Caco-2 (cell line): ENCODE measurements at regions not wholly inside any gene's neighbourhood (a gene's known extent, or its start where the extent isn't known, plus 50 kb on each side); places are given as distances from the start of the nearest gene placed in this dataset.

Experiments used
- BruUV-seq: library from RNA; stranded (reverse); fragments of 400-500 nt; replicated peaks from 2 replicates; lab custom pipeline; 2021; lab: Mats Ljungman, UMichigan
- CTCF ChIA-PET: fragments of 300-600 bp; sonication (Branson Sonifier 250); formaldehyde crosslinking; loops from one replicate; lab custom pipeline; 2022; ENCODE audit warnings: antibody characterized with exemption; lab: Charles Lee
- POLR2A ChIA-PET: fragments of 300-600 bp; sonication (Branson Sonifier 250); formaldehyde crosslinking; loops from one replicate; lab custom pipeline; 2022; ENCODE audit warnings: antibody characterized with exemption; lab: Charles Lee
- DNase-seq, 2 experiments: peaks; one replicate each; pipeline versions ENCODE4 v3.0.0 to v3.0.0-alpha.2; 2020 to 2022
- H3K27me3 ChIP-seq: replicated peaks from 2 replicates; pipeline ENCODE4 v1.6.0; 2011; ENCODE audit warnings: low read length; ENCODE audit not compliant: control insufficient read depth, insufficient read depth
- H3K36me3 ChIP-seq: 2 replicates; pipeline ENCODE4 v1.5.1; 2011; ENCODE audit warnings: low read length; ENCODE audit not compliant: control insufficient read depth, insufficient read depth
- H3K4me1 ChIP-seq: fragments of 250-450 bp; sonication (Bioruptor Pico); 2 replicates; pipeline ENCODE4 v1.5.1; 2020; ENCODE audit warnings: mild to moderate bottlenecking
- H3K4me3 ChIP-seq: 2 replicates; pipeline ENCODE4 v1.5.1; 2011; ENCODE audit warnings: low read depth, mild to moderate bottlenecking, control low read depth, low read length
- H3K9me3 ChIP-seq: fragments of 250-450 bp; sonication (Bioruptor Pico); 2 replicates; pipeline ENCODE4 v1.5.1; 2020; ENCODE audit warnings: mild to moderate bottlenecking, moderate library complexity
- H3K27ac Mint-ChIP-seq: one replicate; pipeline ENCODE4 v1.8.0; 2022; ENCODE audit warnings: mixed read lengths; ENCODE audit not compliant: unreplicated experiment
- H3K27me3 Mint-ChIP-seq: one replicate; pipeline ENCODE4 v1.8.0; 2022; ENCODE audit warnings: mixed read lengths; ENCODE audit not compliant: insufficient read depth, unreplicated experiment
- H3K36me3 Mint-ChIP-seq: one replicate; pipeline ENCODE4 v1.8.0; 2022; ENCODE audit warnings: mild to moderate bottlenecking, mixed read lengths; ENCODE audit not compliant: insufficient read depth, unreplicated experiment
- H3K4me1 Mint-ChIP-seq: one replicate; pipeline ENCODE4 v1.8.0; 2022; ENCODE audit warnings: low read depth, mixed read lengths; ENCODE audit not compliant: unreplicated experiment
- H3K4me3 Mint-ChIP-seq: one replicate; pipeline ENCODE4 v1.8.0; 2022; ENCODE audit warnings: mild to moderate bottlenecking, moderate library complexity, mixed read lengths; ENCODE audit not compliant: unreplicated experiment
- H3K9me3 Mint-ChIP-seq: one replicate; pipeline ENCODE4 v1.8.0; 2022; ENCODE audit warnings: mixed read lengths; ENCODE audit not compliant: unreplicated experiment
- intact Hi-C: fragments of 100-400 bp; cut with micrococcal nuclease; formaldehyde crosslinking; loops from one replicate; pipeline ENCODE4 v1.10.0; 2022; ENCODE audit not compliant: unreplicated experiment
- TF ChIP-seq, protein P1 (sequence below), 2 experiments: fragments of 200-600 bp in 1 of 2; IDR thresholded peaks; 1 replicate in 1 of 2; 2 replicates in 1 of 2; pipeline versions ENCODE4 v1.5.1 to v1.8.0; 2011 to 2022; ENCODE audit warnings: antibody characterized with exemption in 1 of 2, control low read depth in 1 of 2, inconsistent platforms in 1 of 2, low read depth in 1 of 2, low read length in 1 of 2, mild to moderate bottlenecking in 1 of 2, moderate library complexity in 1 of 2; ENCODE audit not compliant: insufficient read depth in 1 of 2, severe bottlenecking in 1 of 2, unreplicated experiment in 1 of 2

DNA sequence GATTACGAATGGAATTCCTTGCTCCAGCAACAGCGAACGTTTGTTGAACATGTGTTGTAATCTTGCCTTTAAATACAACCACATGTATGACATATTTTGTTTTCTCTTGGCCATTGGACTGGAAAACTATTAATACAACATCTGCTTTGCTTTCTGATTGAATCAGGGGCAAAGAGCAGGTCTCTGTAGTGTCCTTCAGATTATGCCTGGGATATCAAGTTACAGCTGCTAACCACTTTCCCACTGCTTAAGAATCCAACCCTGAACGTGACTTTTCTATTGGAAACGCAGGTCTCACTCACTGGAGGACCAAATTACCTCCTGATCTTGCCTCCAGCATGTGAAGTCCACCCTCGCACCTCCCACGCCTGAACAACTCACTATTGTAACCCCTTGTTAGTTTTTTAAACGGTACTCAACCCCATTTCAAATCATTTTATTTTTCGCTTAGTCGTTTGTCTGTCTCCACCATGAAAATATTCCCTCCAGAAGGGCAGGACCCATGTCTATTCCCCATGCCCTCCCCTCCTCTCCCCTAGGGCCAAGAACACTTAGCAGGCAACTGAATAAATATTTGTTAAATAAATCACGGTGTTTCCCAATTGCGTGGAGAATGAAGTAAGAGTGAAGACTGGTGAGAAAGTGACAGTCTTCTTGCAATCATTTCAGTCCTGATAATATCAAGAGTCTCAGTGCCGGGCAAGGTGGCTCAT lies 57.4 kb upstream of the MRTFB start:
- ChIA-PET CTCF (no interaction called here), POLR2A (no interaction called here)
- Mint-ChIP-seq H3K27ac (no peak overlapping the region), H3K4me3 (no peak overlapping the region), H3K9me3 (no peaks in the 10 kb centered on the region), H3K36me3 (no peaks in the 10 kb centered on the region), H3K27me3 (no peaks in the 10 kb centered on the region), H3K4me1 (no peaks in the 10 kb centered on the region)
- no peak for DNase-seq
- peaks cover 8% of the 10 kb centered on the region; the same call in 1 of the 2 replicates for H3K4me1 ChIP-seq
- TF ChIP-seq, protein P1, sequence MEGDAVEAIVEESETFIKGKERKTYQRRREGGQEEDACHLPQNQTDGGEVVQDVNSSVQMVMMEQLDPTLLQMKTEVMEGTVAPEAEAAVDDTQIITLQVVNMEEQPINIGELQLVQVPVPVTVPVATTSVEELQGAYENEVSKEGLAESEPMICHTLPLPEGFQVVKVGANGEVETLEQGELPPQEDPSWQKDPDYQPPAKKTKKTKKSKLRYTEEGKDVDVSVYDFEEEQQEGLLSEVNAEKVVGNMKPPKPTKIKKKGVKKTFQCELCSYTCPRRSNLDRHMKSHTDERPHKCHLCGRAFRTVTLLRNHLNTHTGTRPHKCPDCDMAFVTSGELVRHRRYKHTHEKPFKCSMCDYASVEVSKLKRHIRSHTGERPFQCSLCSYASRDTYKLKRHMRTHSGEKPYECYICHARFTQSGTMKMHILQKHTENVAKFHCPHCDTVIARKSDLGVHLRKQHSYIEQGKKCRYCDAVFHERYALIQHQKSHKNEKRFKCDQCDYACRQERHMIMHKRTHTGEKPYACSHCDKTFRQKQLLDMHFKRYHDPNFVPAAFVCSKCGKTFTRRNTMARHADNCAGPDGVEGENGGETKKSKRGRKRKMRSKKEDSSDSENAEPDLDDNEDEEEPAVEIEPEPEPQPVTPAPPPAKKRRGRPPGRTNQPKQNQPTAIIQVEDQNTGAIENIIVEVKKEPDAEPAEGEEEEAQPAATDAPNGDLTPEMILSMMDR (IDR thresholded peaks at IDR 0.05; ENCODE audit: insufficient read depth in 1 of 2, low read depth in 1 of 2, low read length in 1 of 2, severe bottlenecking in 1 of 2, unreplicated experiment in 1 of 2): no peak
- no peak overlapping the region for H3K4me3 ChIP-seq
- no peaks in the 10 kb centered on the region for H3K27me3 ChIP-seq
- no TSS peak for BruUV-seq
- no peaks in the 10 kb centered on the region for H3K36me3 ChIP-seq
- H3K9me3 ChIP-seq: no peaks in the 10 kb centered on the region
- intact Hi-C loops: no loop called here

DNA sequence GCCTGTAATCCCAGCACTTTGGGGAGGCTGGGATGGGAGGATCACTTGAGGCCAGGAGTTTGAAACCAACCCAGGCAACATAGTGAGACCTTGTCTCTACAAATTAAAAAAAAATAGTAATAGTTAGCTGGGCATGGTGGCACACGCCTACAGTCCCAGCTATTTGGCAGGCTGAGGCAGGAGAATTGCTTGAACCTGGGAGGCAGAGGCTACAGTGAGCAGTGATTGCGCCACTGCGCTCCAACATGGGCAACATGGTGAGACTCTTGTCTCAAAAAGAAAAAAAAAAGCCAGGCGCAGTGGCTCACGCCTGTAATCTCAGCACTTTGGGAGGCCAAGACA lies 56.9 kb upstream of the MRTFB start:
- BruUV-seq: no TSS peak
- H3K36me3 Mint-ChIP-seq: no peaks in the 10 kb centered on the region
- no peak for DNase-seq
- TF ChIP-seq, protein P1 (IDR thresholded peaks at IDR 0.05; ENCODE audit: insufficient read depth in 1 of 2, low read depth in 1 of 2, low read length in 1 of 2, severe bottlenecking in 1 of 2, unreplicated experiment in 1 of 2): no peak
- no peaks in the 10 kb centered on the region for H3K9me3 ChIP-seq
- POLR2A ChIA-PET: no interaction called here
- H3K36me3 ChIP-seq: no peaks in the 10 kb centered on the region
- H3K4me1 Mint-ChIP-seq: no peaks in the 10 kb centered on the region
- H3K4me3 Mint-ChIP-seq: no peak overlapping the region
- CTCF ChIA-PET: no interaction called here
- H3K27me3 ChIP-seq: no peaks in the 10 kb centered on the region
- H3K27ac Mint-ChIP-seq: no peak overlapping the region
- no peak overlapping the region for H3K4me3 ChIP-seq
- intact Hi-C loops: no loop called here
- H3K9me3 Mint-ChIP-seq: no peaks in the 10 kb centered on the region
- H3K4me1 ChIP-seq: peaks cover 8% of the 10 kb centered on the region; the same call in 1 of the 2 replicates
- no peaks in the 10 kb centered on the region for H3K27me3 Mint-ChIP-seq

DNA sequence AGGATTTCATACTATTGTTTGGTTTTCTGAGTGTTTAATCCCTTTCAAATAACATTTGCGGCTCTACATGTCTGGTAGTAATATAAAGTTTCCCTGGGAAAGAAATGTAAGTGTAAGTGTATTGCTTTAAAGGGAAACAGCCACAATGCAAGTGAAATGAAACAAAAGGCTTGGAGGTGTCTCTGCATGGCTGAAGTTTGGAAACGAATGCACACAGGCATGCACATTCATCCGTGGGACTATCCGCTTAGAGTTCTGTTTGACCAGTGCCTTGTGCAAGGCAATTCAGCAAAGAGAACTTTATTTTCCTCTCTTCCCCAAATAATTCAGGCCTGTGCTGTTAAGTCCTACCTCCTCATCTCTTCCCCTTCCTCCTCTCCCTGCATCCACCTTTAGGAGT lies 56.1 kb upstream of the MRTFB start:
- H3K27me3 ChIP-seq: no peaks in the 10 kb centered on the region
- Mint-ChIP-seq H3K27ac (no peak overlapping the region), H3K36me3 (no peaks in the 10 kb centered on the region), H3K4me1 (no peaks in the 10 kb centered on the region), H3K27me3 (no peaks in the 10 kb centered on the region), H3K4me3 (no peak overlapping the region), H3K9me3 (no peaks in the 10 kb centered on the region)
- no peak overlapping the region for H3K4me3 ChIP-seq
- TF ChIP-seq, protein P1 (IDR thresholded peaks at IDR 0.05; ENCODE audit: insufficient read depth in 1 of 2, low read depth in 1 of 2, low read length in 1 of 2, severe bottlenecking in 1 of 2, unreplicated experiment in 1 of 2): no peak
- POLR2A ChIA-PET: no interaction called here
- CTCF ChIA-PET: no interaction called here
- intact Hi-C loops: no loop called here
- H3K9me3 ChIP-seq: no peaks in the 10 kb centered on the region
- peaks cover 8% of the 10 kb centered on the region; the same call in 1 of the 2 replicates for H3K4me1 ChIP-seq
- no peaks in the 10 kb centered on the region for H3K36me3 ChIP-seq
- BruUV-seq: no TSS peak
- DNase-seq: no peak
